GM12878 (cell line): ENCODE measurements at regions not wholly inside any gene's neighbourhood (a gene's known extent, or its start where the extent isn't known, plus 50 kb on each side); places are given as distances from the start of the nearest gene placed in this dataset.
"Not testable (repeated sequence)": the region's sequence is repeated elsewhere in the genome, so short reads cannot be mapped to it uniquely, and the experiment has no call there.

Source experiments
- ATAC-seq: fragments of 200-7000 bp; cut with Tn5 transposase; 3 replicates; pipeline ENCODE4 v1.9.1; 2020; ENCODE audit warnings: mild to moderate bottlenecking, moderate library complexity
- BruUV-seq: library from RNA; stranded (reverse); fragments of 400-500 nt; replicated peaks from 2 replicates; lab custom pipeline; 2021; lab: Mats Ljungman, UMichigan
- CTCF ChIA-PET: fragments of 300-600 bp; sonication (Branson Sonifier 250); formaldehyde crosslinking; extraction: SDS; loops from one replicate; lab custom pipeline; 2021; ENCODE audit warnings: inconsistent platforms; lab: Yijun Ruan, JAX
- POLR2A ChIA-PET: fragments of 350-600 bp; formaldehyde crosslinking; extraction: SDS; loops from one replicate; lab custom pipeline; 2021; ENCODE audit warnings: inconsistent platforms; lab: Charles Lee
- RAD21 ChIA-PET: fragments of 300-600 bp; sonication (Branson Sonifier 250); formaldehyde crosslinking; loops from one replicate; lab custom pipeline; 2023; ENCODE audit warnings: antibody characterized with exemption; ENCODE audit not compliant: unreplicated experiment; lab: Charles Lee
- SMC1A ChIA-PET: fragments of 300-600 bp; sonication (Branson Sonifier 250); formaldehyde crosslinking; loops from one replicate; lab custom pipeline; 2023; ENCODE audit not compliant: unreplicated experiment, uncharacterized antibody; lab: Charles Lee
- DNase-seq: peaks from one replicate; pipeline ENCODE4 v3.0.0-alpha.2; 2011; ENCODE audit warnings: low read depth, low spot score
- FAIRE-seq: peaks from 3 replicates; lab custom pipeline; 2011; peaks lifted over from hg19 to GRCh38; lab: Jason Lieb, UNC
- H2AFZ ChIP-seq: 2 replicates; pipeline ENCODE4 v1.6.0; 2011; ENCODE audit warnings: low read depth, low read length, control low read depth; ENCODE audit not compliant: control insufficient read depth
- H3K27ac ChIP-seq: 2 replicates; pipeline ENCODE4 v1.5.1; 2011; ENCODE audit warnings: control low read depth; ENCODE audit not compliant: control insufficient read depth, insufficient read depth
- H3K27me3 ChIP-seq, 2 experiments: replicated peaks in 1 of 2; 2 replicates each; pipeline versions ENCODE4 v1.6.0 to v1.6.1; 2011; ENCODE audit warnings: low read length in 1 of 2; ENCODE audit not compliant: control insufficient read depth in 2 of 2, insufficient read depth in 2 of 2
- H3K36me3 ChIP-seq, 2 experiments: 2 replicates each; pipeline ENCODE4 v1.5.1; 2011; ENCODE audit warnings: low read length in 1 of 2; ENCODE audit not compliant: control insufficient read depth in 2 of 2, insufficient read depth in 2 of 2
- H3K4me1 ChIP-seq: 2 replicates; pipeline ENCODE4 v1.6.1; 2011; ENCODE audit warnings: mild to moderate bottlenecking, low read length, moderate library complexity, mixed read lengths; ENCODE audit not compliant: control insufficient read depth, insufficient read depth
- H3K4me2 ChIP-seq: 2 replicates; pipeline ENCODE4 v1.6.0; 2011; ENCODE audit warnings: control low read depth; ENCODE audit not compliant: control insufficient read depth, insufficient read depth
- H3K4me3 ChIP-seq: fragments of 200-600 bp; sonication (generic); 2 replicates; pipeline ENCODE4 v1.5.1; 2016
- H3K79me2 ChIP-seq: 2 replicates; pipeline ENCODE4 v1.6.0; 2011; ENCODE audit warnings: low read length; ENCODE audit not compliant: control insufficient read depth, insufficient read depth
- H3K9ac ChIP-seq: 2 replicates; pipeline ENCODE4 v1.8.0; 2011; ENCODE audit warnings: low read length, control low read depth, mixed read lengths; ENCODE audit not compliant: control insufficient read depth, insufficient read depth
- H3K9me3 ChIP-seq: replicated peaks from 3 replicates; pipeline ENCODE4 v1.5.1; 2011; ENCODE audit warnings: mild to moderate bottlenecking, low read length; ENCODE audit not compliant: control insufficient read depth, insufficient read depth
- H4K20me1 ChIP-seq: 2 replicates; pipeline ENCODE4 v1.6.0; 2011; ENCODE audit not compliant: control insufficient read depth, insufficient read depth
- CBFB ChIP-seq: IDR thresholded peaks from 2 replicates; pipeline ENCODE4 v1.6.1; 2016; ENCODE audit warnings: antibody characterized with exemption, low read depth
- CHD1 ChIP-seq: IDR thresholded peaks from 2 replicates; pipeline ENCODE4 v1.6.1; 2012; ENCODE audit warnings: low read depth, low read length, improper control_type of control experiment
- CUX1 ChIP-seq: IDR thresholded peaks from 2 replicates; pipeline ENCODE4 v1.6.1; 2012; ENCODE audit warnings: improper control_type of control experiment, low read depth, low read length; ENCODE audit not compliant: insufficient replicate concordance
- RAD21 ChIP-seq: IDR thresholded peaks from 2 replicates; pipeline ENCODE4 v1.6.1; 2011; ENCODE audit warnings: mild to moderate bottlenecking, low read depth, low read length, moderate library complexity; ENCODE audit not compliant: insufficient read depth
- WGBS: methylation state at CpG from one replicate; pipeline ENCODE4 v1.1.6; 2016; ENCODE audit warnings: low lambda C conversion rate; ENCODE audit not compliant: insufficient replicate concordance, insufficient coverage; ENCODE audit errors: missing lambda C conversion rate; 5-methylcytosine and 5-hydroxymethylcytosine counted together
- in situ Hi-C: fragments of 300-500 bp; cut with MboI; formaldehyde crosslinking; loops from 9 replicates; pipeline ENCODE4 v1.14.3; 2018; ENCODE audit warnings: mixed read lengths
- intact Hi-C: fragments of 100-400 bp; cut with micrococcal nuclease; formaldehyde crosslinking; loops from one replicate; pipeline ENCODE4 v1.14.2; 2022; ENCODE audit not compliant: unreplicated experiment

DNA sequence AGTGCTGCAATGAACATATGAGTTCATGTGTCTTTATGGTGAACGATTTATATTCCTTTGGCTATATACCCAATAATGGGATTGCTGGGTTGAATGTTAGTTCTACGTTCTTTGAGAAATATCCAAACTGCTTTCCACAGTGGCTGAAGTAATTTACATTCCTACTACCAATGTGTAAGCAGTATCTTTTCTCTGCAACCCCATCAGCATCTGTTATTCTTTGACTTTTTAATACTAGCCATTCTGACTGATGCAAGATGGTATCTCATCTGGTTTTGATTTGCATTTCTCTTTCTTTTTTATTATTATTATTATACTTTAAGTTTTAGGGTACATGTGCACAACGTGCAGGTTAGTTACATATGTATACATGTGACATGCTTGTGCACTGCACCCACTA is 89.7 kb downstream of the DKK1 start:
- H3K4me3 ChIP-seq, H4K20me1 ChIP-seq, BruUV-seq, H3K4me2 ChIP-seq, H3K27ac ChIP-seq, H3K4me1 ChIP-seq, H3K79me2 ChIP-seq, H2AFZ ChIP-seq, H3K9me3 ChIP-seq, CTCF ChIA-PET, POLR2A ChIA-PET, FAIRE-seq, intact Hi-C loops, RAD21 ChIA-PET, in situ Hi-C loops, H3K36me3 ChIP-seq, SMC1A ChIA-PET, DNase-seq, H3K9ac ChIP-seq, ATAC-seq, H3K27me3 ChIP-seq: not testable (repeated sequence)
- 16% methylated on average over 3 of the region's 3 CpGs for WGBS

- H3K4me2 ChIP-seq, result no peak overlapping the region
- ATAC-seq, result no peak
- intact Hi-C loops (no loop called here), in situ Hi-C loops (no loop called here)
- no peaks in the 10 kb centered on the region for H3K4me1 ChIP-seq
- H3K9me3 ChIP-seq, result no peaks in the 10 kb centered on the region
- no peak overlapping the region for H3K4me3 ChIP-seq
- SMC1A ChIA-PET, result no interaction called here
- no peaks in the 10 kb centered on the region for H3K79me2 ChIP-seq
- BruUV-seq, result no TSS peak
- TF ChIP-seq CHD1 (no peak), CBFB (no peak), RAD21 (no peak), CUX1 (no peak)
- no peak for DNase-seq
- RAD21 ChIA-PET, result no interaction called here
- H3K9ac ChIP-seq, result no peak overlapping the region
- POLR2A ChIA-PET, result no interaction called here
- no peaks in the 10 kb centered on the region for H3K27me3 ChIP-seq
- CTCF ChIA-PET, result no interaction called here
- H3K27ac ChIP-seq, result no peak overlapping the region
- H3K36me3 ChIP-seq, result no peaks in the 10 kb centered on the region
- no peaks in the 10 kb centered on the region for H4K20me1 ChIP-seq
- no peak for FAIRE-seq
- H2AFZ ChIP-seq, result no peak overlapping the region
- 26% methylated on average over 2 of the region's 2 CpGs for WGBS
These were observed 95.1 kb downstream of the DKK1 start for GRCh38 chr10:52409195-52409594.
